Fibroblast of skin of right quadriceps (primary cell): ENCODE measurements at regions not wholly inside any gene's neighbourhood (a gene's known extent, or its start where the extent isn't known, plus 50 kb on each side); places are given as distances from the start of the nearest gene placed in this dataset.

ENCODE experiments used
- DNase-seq: peaks from one replicate; pipeline ENCODE4 v3.0.0-alpha.2; 2013

GRCh38 chr9:16203729-16204573 is 651.1 kb downstream of the CCDC171 start:
- DNase-seq = no peak

GRCh38 chr9:16205455-16205854 is 652.6 kb downstream of the CCDC171 start:
- DNase-seq = no peak

GRCh38 chr9:16206518-16206917 is 653.7 kb downstream of the CCDC171 start:
- peak; percentile 61 for DNase-seq

GRCh38 chr9:16207161-16207560 is 654.3 kb downstream of the CCDC171 start:
- DNase-seq = peak; percentile 67

GRCh38 chr9:16210440-16210839 is 657.6 kb downstream of the CCDC171 start:
- DNase-seq = no peak

- no peak for DNase-seq
Observed at GRCh38 chr9:16211946-16212345, 658.5 kb downstream of the BNC2 start.

- DNase-seq = peak; percentile 84
Observed at GRCh38 chr9:16213781-16214515, 656.5 kb downstream of the BNC2 start.

- no peak for DNase-seq
Observed at GRCh38 chr9:16214677-16215352, 655.7 kb downstream of the BNC2 start.

- DNase-seq = no peak
Observed at GRCh38 chr9:16215353-16215680, 655.2 kb downstream of the BNC2 start.

- peak; percentile 32 for DNase-seq
Observed at GRCh38 chr9:16217943-16218701, 652.3 kb downstream of the BNC2 start.

GRCh38 chr9:16221366-16221765 is 649.1 kb downstream of the BNC2 start:
- no peak for DNase-seq

- DNase-seq = peak; percentile 68
Observed at GRCh38 chr9:16221822-16222547, 648.5 kb downstream of the BNC2 start.

GRCh38 chr9:16223074-16223871 is 647.2 kb downstream of the BNC2 start:
- no peak for DNase-seq

GRCh38 chr9:16230731-16231130 is 639.7 kb downstream of the BNC2 start:
- no peak for DNase-seq

GRCh38 chr9:16236311-16236710 is 634.2 kb downstream of the BNC2 start:
- DNase-seq = peak; percentile 93

GRCh38 chr9:16236882-16237281 is 633.6 kb downstream of the BNC2 start:
- DNase-seq = peak; percentile 86

- no peak for DNase-seq
Observed at GRCh38 chr9:16238623-16239138, 631.8 kb downstream of the BNC2 start.

- peak; percentile 47 for DNase-seq
Observed at GRCh38 chr9:16241231-16241630, 629.2 kb downstream of the BNC2 start.

GRCh38 chr9:16243798-16244197 is 626.7 kb downstream of the BNC2 start:
- no peak for DNase-seq

GRCh38 chr9:16245756-16246440 is 624.6 kb downstream of the BNC2 start:
- no peak for DNase-seq

GRCh38 chr9:16246785-16247184 is 623.7 kb downstream of the BNC2 start:
- DNase-seq = no peak
